ENCODE measurements at regions not wholly inside any gene's neighbourhood (a gene's known extent, or its start where the extent isn't known, plus 50 kb on each side); places are given as distances from the start of the nearest gene placed in this dataset.

- DNase-seq (ENCODE audit: low read depth) = no peak
- H3K4me3 ChIP-seq (ENCODE audit: low read depth, low read length) = no peak overlapping the region
- TF ChIP-seq, protein P1, sequence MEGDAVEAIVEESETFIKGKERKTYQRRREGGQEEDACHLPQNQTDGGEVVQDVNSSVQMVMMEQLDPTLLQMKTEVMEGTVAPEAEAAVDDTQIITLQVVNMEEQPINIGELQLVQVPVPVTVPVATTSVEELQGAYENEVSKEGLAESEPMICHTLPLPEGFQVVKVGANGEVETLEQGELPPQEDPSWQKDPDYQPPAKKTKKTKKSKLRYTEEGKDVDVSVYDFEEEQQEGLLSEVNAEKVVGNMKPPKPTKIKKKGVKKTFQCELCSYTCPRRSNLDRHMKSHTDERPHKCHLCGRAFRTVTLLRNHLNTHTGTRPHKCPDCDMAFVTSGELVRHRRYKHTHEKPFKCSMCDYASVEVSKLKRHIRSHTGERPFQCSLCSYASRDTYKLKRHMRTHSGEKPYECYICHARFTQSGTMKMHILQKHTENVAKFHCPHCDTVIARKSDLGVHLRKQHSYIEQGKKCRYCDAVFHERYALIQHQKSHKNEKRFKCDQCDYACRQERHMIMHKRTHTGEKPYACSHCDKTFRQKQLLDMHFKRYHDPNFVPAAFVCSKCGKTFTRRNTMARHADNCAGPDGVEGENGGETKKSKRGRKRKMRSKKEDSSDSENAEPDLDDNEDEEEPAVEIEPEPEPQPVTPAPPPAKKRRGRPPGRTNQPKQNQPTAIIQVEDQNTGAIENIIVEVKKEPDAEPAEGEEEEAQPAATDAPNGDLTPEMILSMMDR (conservative IDR thresholded peaks at IDR 0.05; ENCODE audit: low read depth, low read length) = no peak
Measured at GRCh38 chr18:37764541-37765288, 199.1 kb upstream of the CELF4 start.

DNA sequence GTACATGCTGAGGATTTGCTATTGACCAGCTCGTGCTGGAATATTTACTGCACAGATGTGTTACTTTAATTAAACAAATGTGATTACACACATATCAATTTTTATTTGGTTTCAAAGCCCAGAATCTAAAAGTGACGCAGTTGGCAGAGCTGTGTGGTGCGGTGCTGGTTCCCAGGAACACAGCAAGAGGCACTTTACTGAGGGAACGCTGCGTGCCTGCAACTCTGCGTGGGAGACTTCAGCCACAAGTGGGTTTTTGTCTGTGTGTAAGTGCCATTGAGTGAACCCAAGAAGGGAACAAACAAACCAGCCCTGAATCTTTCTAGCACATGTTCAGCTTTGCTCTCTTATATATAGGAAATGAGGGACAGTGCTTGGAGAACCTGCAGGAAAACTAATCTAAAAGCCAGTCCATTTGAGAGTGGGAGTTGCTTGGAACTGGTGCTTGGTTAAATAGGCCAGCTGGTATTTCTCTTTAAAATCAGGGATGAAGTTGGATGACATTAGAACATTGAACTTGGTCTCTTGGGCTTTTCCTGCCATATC lies 196.6 kb upstream of the CELF4 start:
- H3K4me3 ChIP-seq (ENCODE audit: low read depth, low read length) = no peak overlapping the region
- DNase-seq (ENCODE audit: low read depth) = no peak
- TF ChIP-seq, protein P1 (conservative IDR thresholded peaks at IDR 0.05; ENCODE audit: low read depth, low read length) = no peak

GRCh38 chr18:37754141-37754540 lies 188.5 kb upstream of the CELF4 start:
- TF ChIP-seq, protein P1 (conservative IDR thresholded peaks at IDR 0.05; ENCODE audit: low read depth, low read length) = no peak
- no peak for DNase-seq (ENCODE audit: low read depth)
- H3K4me3 ChIP-seq (ENCODE audit: low read depth, low read length) = no peak overlapping the region

DNA sequence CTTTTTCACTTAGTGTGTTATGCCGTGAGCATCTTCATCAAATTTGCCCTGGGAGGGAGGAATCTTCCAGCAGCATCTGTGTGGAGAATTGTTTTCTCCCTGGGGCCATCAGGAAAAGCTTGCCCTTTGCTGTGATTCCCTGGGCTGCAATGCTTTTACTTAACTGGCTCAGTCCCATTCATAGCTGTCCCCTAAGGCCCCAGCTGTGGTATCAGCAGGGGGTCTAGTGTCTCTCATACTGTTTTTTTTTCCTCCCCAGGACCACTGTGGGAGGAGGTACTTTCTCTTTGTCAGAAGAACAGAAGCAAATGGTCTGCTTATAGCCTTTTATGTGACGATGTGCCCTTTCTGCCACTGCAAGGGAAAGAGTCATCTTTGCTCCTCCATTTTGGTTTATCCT lies 176.8 kb upstream of the CELF4 start:
- H3K4me3 ChIP-seq (ENCODE audit: low read depth, low read length) = no peak overlapping the region
- TF ChIP-seq, protein P1 (conservative IDR thresholded peaks at IDR 0.05; ENCODE audit: low read depth, low read length) = no peak
- no peak for DNase-seq (ENCODE audit: low read depth)

GRCh38 chr18:37741032-37741623 lies 175.5 kb upstream of the CELF4 start:
- no peak overlapping the region for H3K4me3 ChIP-seq (ENCODE audit: low read depth, low read length)
- no peak for DNase-seq (ENCODE audit: low read depth)
- TF ChIP-seq, protein P1 (conservative IDR thresholded peaks at IDR 0.05; ENCODE audit: low read depth, low read length) = no peak

- TF ChIP-seq, protein P1 (conservative IDR thresholded peaks at IDR 0.05; ENCODE audit: low read depth, low read length) = no peak
- no peak for DNase-seq (ENCODE audit: low read depth)
- H3K4me3 ChIP-seq (ENCODE audit: low read depth, low read length) = no peak overlapping the region
Measured at GRCh38 chr18:37734406-37734805, 168.8 kb upstream of the CELF4 start.
